Stimulated activated CD4-positive, alpha-beta T cell treated with anti-CD3 and anti-CD28 coated beads, Interleukin-1b, Interleukin-23, amount 100 ng/mL, for 4 hours (primary cell): ENCODE measurements at regions not wholly inside any gene's neighbourhood (a gene's known extent, or its start where the extent isn't known, plus 50 kb on each side); places are given as distances from the start of the nearest gene placed in this dataset.
"Not testable (repeated sequence)": the region's sequence is repeated elsewhere in the genome, so short reads cannot be mapped to it uniquely, and the experiment has no call there.

Source experiments
- DNase-seq, 2 donors: peaks; one replicate each; pipeline ENCODE4 v3.0.0-alpha.2; 2020; ENCODE audit warnings: low read depth in 2 of 2

GRCh38 chr6:170044836-170045562 is 245.9 kb downstream of the DLL1 start:
- no peak for DNase-seq

- DNase-seq: no peak
Observed at GRCh38 chr6:170043881-170044790, 246.7 kb downstream of the DLL1 start.

DNA sequence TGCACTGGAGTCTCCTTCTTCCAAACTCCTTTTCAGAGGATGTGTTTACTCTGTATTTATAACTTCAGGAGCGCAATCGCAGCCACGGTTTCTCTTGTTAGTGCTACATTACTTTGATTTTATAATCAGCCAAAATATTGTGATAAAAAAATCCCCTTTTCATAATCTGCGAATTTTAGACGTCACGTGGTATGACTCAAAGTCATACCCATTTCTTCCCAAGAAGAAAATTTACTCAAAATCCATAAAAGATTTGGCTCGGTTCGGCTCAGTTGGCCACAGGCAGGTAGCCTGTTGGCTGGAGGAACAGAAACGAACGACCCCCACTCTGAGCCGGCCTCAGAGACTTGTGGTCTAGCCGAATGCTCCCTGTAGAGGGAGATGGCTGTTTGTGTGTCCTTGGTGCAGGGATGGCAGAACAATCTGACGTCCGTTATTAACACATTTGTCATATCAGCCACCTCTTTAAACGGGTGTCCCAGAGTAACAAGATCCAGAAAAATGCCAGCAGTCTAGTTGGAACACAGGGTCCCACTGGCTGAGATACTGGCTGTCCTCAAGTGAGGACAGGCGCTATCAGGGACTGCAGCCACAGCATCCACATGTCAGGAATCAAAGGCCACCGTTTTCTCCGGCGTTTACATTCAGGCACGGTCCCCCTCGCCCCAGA is 247.6 kb downstream of the DLL1 start:
- no peak for DNase-seq

- no peak for DNase-seq
Observed at GRCh38 chr6:170042596-170043118, 248.2 kb downstream of the DLL1 start.

GRCh38 chr6:170042123-170042522 is 248.8 kb downstream of the DLL1 start:
- no peak for DNase-seq

- no peak for DNase-seq
Observed at GRCh38 chr6:170041526-170041925, 249.4 kb downstream of the DLL1 start.

DNA sequence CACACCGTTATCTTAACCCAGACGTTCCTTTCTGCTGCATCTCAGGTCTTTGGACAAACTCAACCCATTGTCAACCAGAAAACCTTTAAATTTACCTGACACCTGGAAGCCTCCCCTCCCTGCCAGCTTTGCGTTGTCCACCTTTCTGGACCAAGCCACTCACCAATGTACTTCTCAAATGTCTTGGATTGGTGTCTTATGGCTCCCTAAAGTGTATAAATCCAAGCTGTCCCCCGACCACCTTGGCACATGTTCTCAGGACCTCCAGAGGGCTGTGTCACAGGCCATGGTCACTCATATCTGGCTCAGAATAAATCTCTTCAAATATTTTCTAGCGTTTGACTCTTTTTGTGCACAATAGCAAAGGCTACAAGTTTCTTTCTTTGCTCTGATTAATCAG is 250.0 kb downstream of the DLL1 start:
- DNase-seq: no peak

DNA sequence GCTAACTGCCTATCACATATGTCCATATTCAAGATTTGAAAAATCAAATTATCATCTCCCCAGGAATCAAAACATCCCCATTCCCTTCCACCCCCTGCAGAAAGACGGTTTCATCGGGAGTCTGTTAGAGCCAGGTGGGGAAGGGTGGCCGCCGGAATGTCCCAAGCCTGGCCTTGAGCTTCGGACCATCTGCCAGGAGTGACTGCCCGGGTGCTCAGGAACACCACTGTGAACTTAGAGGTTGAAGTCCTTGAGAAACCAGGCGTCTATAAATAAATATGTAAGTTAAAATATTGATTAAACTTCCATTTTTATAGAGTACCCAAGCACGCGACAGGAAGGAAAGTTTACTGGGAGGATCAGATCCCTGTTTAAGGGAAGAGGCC is 250.8 kb downstream of the DLL1 start:
- DNase-seq: no peak

DNA sequence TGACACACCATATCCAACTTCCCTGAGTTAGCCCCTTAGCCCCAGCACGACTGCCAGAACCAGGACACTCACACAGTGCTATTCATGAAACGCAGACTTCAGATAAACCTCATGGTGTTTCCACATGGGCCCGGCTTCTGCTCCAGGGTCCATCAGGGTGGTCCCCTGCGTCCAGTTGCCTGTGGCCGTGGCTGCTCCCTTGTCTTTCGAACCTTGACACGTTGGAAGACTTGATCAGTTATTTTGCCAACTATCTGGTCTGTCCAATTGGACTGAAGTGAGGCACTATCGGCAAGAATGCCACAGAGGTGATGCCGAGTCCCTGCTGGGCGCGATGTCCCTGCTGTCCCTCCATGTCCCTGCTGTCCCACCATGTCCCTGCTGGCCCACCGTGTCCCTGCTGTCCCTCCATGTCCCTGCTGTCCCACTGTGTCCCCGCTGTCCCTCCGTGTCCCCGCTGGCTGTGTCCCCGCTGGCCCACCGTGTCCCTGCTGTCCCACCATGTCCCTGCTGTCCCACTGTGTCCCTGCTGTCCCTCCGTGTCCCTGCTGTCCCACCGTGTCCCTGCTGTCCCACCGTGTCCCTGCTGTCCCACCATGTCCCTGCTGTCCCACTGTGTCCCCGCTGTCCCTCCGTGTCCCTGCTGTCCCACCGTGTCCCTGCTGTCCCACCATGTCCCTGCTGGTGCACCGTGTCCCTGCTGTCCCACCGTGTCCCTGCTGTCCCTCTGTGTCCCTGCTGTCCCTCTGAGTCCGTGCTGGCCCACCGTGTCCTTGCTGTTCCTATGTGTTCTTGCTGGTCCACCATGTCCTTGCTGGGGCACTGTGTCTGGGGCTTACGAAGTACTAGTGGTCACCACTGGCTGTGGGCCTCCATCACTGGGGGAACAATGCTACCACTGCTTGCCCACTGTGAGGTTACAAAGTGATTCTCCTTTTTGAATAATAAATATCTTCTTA is 251.4 kb downstream of the DLL1 start:
- DNase-seq: no peak

DNA sequence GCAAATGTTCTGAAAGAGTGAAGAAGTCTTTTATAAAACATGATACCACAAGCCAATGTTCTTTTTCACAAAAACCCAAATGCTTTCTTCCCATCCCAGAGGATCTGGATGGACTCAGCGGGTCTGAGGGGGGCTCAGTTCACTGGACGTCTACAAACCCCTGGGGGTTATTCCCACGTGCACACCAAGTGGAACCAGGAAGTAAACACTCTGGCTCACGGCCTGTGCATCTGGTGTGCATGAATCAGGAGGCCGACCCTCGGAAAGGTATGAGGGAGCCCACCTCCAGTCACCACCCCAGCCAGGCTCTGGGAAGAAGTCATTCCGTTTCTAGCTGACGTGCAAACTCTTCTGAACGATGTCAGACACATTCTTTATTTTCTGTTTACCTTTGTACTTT is 252.2 kb downstream of the DLL1 start:
- DNase-seq: no peak

DNA sequence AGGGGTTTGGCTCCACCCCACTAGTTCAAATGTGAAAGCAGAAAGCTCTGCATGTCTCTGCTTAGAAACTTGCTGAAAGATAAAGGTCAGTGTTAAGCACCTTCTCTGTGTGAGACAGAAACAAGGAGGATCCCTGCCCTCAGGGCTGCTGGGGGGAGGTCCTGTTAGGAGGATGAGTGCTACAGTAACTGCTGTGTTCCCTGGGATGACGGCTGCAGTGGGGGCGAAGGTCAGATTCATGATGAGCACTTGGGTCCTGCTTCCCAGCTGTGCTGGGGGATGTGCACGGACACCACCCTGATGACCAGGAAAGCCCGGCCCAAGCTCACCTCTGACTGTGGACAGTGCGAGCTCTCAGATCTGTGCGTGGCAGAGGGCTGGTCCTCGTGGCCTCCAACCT is 252.6 kb downstream of the DLL1 start:
- no peak for DNase-seq

DNA sequence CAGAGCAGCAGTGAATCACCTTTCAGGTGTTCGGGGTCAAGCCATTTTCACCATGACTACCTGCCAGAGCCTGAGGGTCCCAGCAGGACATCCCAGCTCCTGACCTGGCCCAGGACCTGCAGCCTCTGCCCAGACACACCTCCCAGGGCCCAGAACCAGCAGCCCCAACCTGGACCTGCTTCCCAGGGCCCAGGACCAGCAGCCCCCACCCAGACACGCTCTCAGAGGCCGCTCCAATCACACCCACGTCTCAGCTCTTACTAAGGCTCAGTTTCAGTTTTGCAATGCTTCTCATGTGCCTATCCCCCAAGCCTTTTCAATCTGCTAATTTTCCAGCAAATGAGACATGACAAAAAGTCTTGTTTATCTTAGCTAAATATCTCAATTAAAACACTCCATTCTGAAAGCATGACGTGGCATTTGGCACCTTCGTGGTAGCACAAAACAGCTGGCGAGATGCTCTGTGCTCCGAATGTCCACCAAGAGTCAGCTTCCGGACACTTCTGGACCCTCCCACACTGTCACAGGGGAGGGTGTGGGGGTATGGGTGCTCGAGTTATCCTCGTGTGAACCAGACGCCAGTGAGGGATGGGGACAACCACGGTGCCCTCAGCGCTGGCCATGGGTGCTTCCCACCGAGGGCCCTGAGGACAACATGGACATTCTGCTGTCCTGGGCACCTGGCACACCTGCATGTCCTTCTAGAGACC is 253.2 kb downstream of the DLL1 start:
- no peak for DNase-seq

DNA sequence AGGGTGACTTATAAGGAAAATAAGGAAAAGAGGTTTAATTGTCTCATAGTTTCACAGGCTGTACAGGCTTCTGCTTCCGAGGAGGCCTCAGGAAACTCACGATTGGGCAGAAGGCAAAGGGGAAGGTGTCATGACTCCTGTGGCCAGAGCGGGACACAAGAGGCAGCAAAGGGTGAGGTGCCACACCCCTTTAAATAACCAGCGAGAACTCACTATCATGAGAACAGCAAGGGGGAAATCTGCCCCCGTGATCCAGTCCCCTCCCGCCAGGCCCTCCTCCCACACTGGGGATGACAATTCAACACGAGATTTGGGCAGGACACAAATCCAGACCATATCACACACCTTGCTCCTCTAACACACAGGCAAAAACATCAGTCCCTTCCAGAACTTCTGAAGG is 254.0 kb downstream of the DLL1 start:
- no peak for DNase-seq

DNA sequence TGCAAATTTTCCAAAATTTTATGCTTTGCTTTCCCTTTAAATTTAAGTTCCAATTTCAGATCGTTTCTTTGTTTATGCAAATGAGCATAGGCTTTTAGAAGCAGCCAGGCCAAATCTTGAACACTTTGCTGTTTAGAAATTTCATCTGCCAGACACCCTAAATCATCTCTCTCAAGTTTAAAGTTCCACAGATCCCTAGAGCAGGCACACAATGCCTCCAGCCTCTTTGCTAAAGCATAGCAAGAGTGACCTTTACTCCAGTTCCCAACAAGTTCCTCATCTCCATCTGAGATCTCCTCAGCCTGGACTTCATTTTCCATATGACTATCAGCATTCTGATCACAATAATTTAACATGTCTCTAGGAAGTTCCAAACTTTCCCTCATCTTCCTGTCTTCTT is 254.5 kb downstream of the DLL1 start:
- DNase-seq: not testable (repeated sequence)

DNA sequence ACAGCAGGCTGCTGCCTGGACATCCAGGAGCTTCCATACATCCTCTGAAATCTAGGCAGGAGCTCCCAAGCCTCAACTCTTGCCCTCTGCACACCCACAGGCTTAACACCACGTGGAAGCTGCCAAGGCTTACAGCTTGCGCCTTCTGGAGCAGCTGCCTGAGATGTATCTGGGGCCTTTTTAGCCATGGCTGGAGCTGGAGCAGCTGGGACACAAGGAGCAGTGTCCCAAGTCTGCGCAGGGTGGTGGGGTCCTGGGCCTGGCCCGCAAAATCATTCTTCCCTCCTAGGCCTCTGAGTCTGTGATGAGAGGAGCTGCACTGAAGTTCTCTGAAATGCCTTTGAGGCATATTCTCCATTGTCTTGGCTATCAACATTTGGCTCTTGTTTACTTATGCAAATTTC is 255.0 kb downstream of the DLL1 start:
- no peak for DNase-seq

DNA sequence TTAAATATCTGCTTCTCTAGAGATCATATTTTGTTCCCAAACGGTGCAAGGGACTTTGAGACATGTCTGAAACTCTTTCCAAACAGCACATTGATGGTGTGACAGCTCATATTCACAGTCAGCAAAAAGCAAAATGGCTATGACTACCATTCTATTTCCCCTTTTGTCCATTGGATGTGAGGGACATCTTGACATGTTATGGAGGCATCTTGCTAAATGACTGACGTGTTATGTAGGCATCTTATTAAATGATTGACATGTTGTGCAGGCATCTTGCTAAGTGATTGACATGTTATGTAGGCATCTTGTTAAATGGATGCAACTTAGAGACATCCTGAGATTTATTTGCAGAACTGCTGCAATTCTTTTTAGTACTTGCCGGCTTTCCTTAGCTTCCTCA is 255.8 kb downstream of the DLL1 start:
- DNase-seq: no peak

- no peak for DNase-seq
Observed at GRCh38 chr6:170034294-170034693, 256.6 kb downstream of the DLL1 start.

GRCh38 chr6:170033666-170034065 is 257.2 kb downstream of the DLL1 start:
- DNase-seq: no peak

GRCh38 chr6:170032706-170033309 is 258.1 kb downstream of the DLL1 start:
- no peak for DNase-seq

- DNase-seq: no peak
Observed at GRCh38 chr6:170032197-170032596, 258.7 kb downstream of the DLL1 start.
